OCI-LY7 (cell line): ENCODE measurements at regions not wholly inside any gene's neighbourhood (a gene's known extent, or its start where the extent isn't known, plus 50 kb on each side); places are given as distances from the start of the nearest gene placed in this dataset.
"Not testable (repeated sequence)": the region's sequence is repeated elsewhere in the genome, so short reads cannot be mapped to it uniquely, and the experiment has no call there.

ENCODE experiments used
- BruUV-seq: library from RNA; stranded (reverse); fragments of 400-500 nt; replicated peaks from 2 replicates; lab custom pipeline; 2021; lab: Mats Ljungman, UMichigan
- CTCF ChIA-PET: fragments of 300-600 bp; sonication (Branson Sonifier 250); formaldehyde crosslinking; loops from one replicate; lab custom pipeline; 2022; ENCODE audit warnings: antibody characterized with exemption; ENCODE audit not compliant: unreplicated experiment; lab: Charles Lee
- POLR2A ChIA-PET: fragments of 300-600 bp; sonication (Branson Sonifier 250); formaldehyde crosslinking; loops from one replicate; lab custom pipeline; 2022; ENCODE audit warnings: antibody characterized with exemption; lab: Charles Lee
- DNase-seq: peaks from one replicate; pipeline ENCODE4 v3.0.0-alpha.2; 2015; ENCODE audit warnings: low spot score
- H2AFZ ChIP-seq: fragments of 200-600 bp; sonication (generic), shearing (Covaris generic); 2 replicates; pipeline ENCODE4 v1.6.1; 2014; ENCODE audit warnings: mild to moderate bottlenecking, antibody characterized with exemption, low read length, moderate library complexity
- H3K27ac ChIP-seq: fragments of 200-600 bp; sonication (generic); 2 replicates; pipeline ENCODE4 v1.5.1; 2014; ENCODE audit warnings: mixed run types, low read depth, mild to moderate bottlenecking, moderate library complexity, low read length, inconsistent platforms; ENCODE audit not compliant: poor library complexity, severe bottlenecking
- H3K36me3 ChIP-seq: fragments of 200-600 bp; sonication (generic); 2 replicates; pipeline ENCODE4 v1.6.1; 2014; ENCODE audit warnings: mild to moderate bottlenecking, antibody characterized with exemption, low read length, moderate library complexity, mixed read lengths; ENCODE audit not compliant: insufficient read depth
- H3K4me1 ChIP-seq: fragments of 200-600 bp; sonication (generic); 2 replicates; pipeline ENCODE4 v1.5.1; 2014; ENCODE audit warnings: mild to moderate bottlenecking, low read length; ENCODE audit not compliant: insufficient read depth, poor library complexity, severe bottlenecking
- H3K4me2 ChIP-seq: fragments of 200-600 bp; sonication (generic); 2 replicates; pipeline ENCODE4 v1.6.1; 2014; ENCODE audit warnings: mild to moderate bottlenecking, low read length
- H3K4me3 ChIP-seq: fragments of 200-600 bp; sonication (generic); 2 replicates; pipeline ENCODE4 v1.5.1; 2014; ENCODE audit warnings: mild to moderate bottlenecking, low read depth, low read length; ENCODE audit not compliant: poor library complexity, severe bottlenecking
- H3K79me2 ChIP-seq: fragments of 200-600 bp; sonication (generic); 2 replicates; pipeline ENCODE4 v1.6.1; 2016; ENCODE audit warnings: low read depth, mild to moderate bottlenecking, low read length, moderate library complexity, mixed read lengths; ENCODE audit not compliant: insufficient read depth
- H3K9me2 ChIP-seq: fragments of 200-600 bp; sonication (generic); 2 replicates; pipeline ENCODE4 v1.6.1; 2016; ENCODE audit warnings: mild to moderate bottlenecking, low read length, mixed read lengths; ENCODE audit not compliant: insufficient read depth
- H3K9me3 ChIP-seq: fragments of 200-600 bp; sonication (generic); 2 replicates; pipeline ENCODE4 v1.6.1; 2014; ENCODE audit warnings: mild to moderate bottlenecking, mixed run types, low read length, mixed read lengths
- H4K20me1 ChIP-seq: fragments of 200-600 bp; sonication (generic); 2 replicates; pipeline ENCODE4 v1.6.1; 2014; ENCODE audit warnings: mild to moderate bottlenecking, antibody characterized with exemption, low read length, moderate library complexity, mixed read lengths; ENCODE audit not compliant: insufficient read depth
- CTCF ChIP-seq: fragments of 200-600 bp; sonication (generic); conservative IDR thresholded peaks from 2 replicates; pipeline ENCODE4 v1.5.1; 2014; ENCODE audit warnings: mild to moderate bottlenecking, antibody characterized with exemption, low read length, moderate library complexity, mixed read lengths
- EZH2phosphoT487 ChIP-seq: fragments of 200-600 bp; sonication (generic); IDR thresholded peaks from 2 replicates; pipeline ENCODE4 v1.6.1; 2018; ENCODE audit warnings: low read depth, borderline replicate concordance, mild to moderate bottlenecking, mixed run types, antibody characterized with exemption, low read length, moderate library complexity, mixed read lengths
- intact Hi-C: fragments of 100-400 bp; cut with micrococcal nuclease; formaldehyde crosslinking; loops from one replicate; pipeline ENCODE4 v1.10.0; 2022; ENCODE audit not compliant: unreplicated experiment

GRCh38 chr22:34622602-34623001, 443.4 kb upstream of the ISX start:
- BruUV-seq = no TSS peak
- H3K27ac ChIP-seq = no peak overlapping the region
- no peaks in the 10 kb centered on the region for H3K79me2 ChIP-seq
- no peak overlapping the region for H2AFZ ChIP-seq
- H4K20me1 ChIP-seq = no peaks in the 10 kb centered on the region
- CTCF ChIA-PET = no interaction called here
- DNase-seq = no peak
- no peaks in the 10 kb centered on the region for H3K4me1 ChIP-seq
- POLR2A ChIA-PET = no interaction called here
- no peak overlapping the region for H3K4me3 ChIP-seq
- intact Hi-C loops = no loop called here
- no peak overlapping the region for H3K4me2 ChIP-seq
- H3K36me3 ChIP-seq = no peaks in the 10 kb centered on the region
- no peaks in the 10 kb centered on the region for H3K9me2 ChIP-seq
- H3K9me3 ChIP-seq = no peaks in the 10 kb centered on the region
- no peak for TF ChIP-seq EZH2phosphoT487
- TF ChIP-seq CTCF = no peak

GRCh38 chr22:34623580-34623979, 442.4 kb upstream of the ISX start:
- H4K20me1 ChIP-seq = no peaks in the 10 kb centered on the region
- H3K4me1 ChIP-seq = no peaks in the 10 kb centered on the region
- H3K79me2 ChIP-seq = no peaks in the 10 kb centered on the region
- H2AFZ ChIP-seq = no peak overlapping the region
- H3K27ac ChIP-seq = no peak overlapping the region
- H3K4me3 ChIP-seq = no peak overlapping the region
- no peaks in the 10 kb centered on the region for H3K9me3 ChIP-seq
- no peaks in the 10 kb centered on the region for H3K36me3 ChIP-seq
- CTCF ChIA-PET = no interaction called here
- POLR2A ChIA-PET = no interaction called here
- TF ChIP-seq EZH2phosphoT487 = no peak
- no peak for TF ChIP-seq CTCF
- no TSS peak for BruUV-seq
- intact Hi-C loops = no loop called here
- no peak for DNase-seq
- H3K4me2 ChIP-seq = no peak overlapping the region
- no peaks in the 10 kb centered on the region for H3K9me2 ChIP-seq

- BruUV-seq, H3K4me1 ChIP-seq, H3K79me2 ChIP-seq, H3K36me3 ChIP-seq, DNase-seq, intact Hi-C loops, H3K27ac ChIP-seq, H3K4me2 ChIP-seq, H2AFZ ChIP-seq, H3K9me2 ChIP-seq, H4K20me1 ChIP-seq, H3K9me3 ChIP-seq, POLR2A ChIA-PET, CTCF ChIA-PET, H3K4me3 ChIP-seq: not testable (repeated sequence)
These were observed 440.1 kb upstream of the ISX start for GRCh38 chr22:34625892-34626291.
